Thymus (tissue), 11 donors: ENCODE measurements at regions not wholly inside any gene's neighbourhood (a gene's known extent, or its start where the extent isn't known, plus 50 kb on each side); places are given as distances from the start of the nearest gene placed in this dataset.
"Not testable (repeated sequence)": the region's sequence is repeated elsewhere in the genome, so short reads cannot be mapped to it uniquely, and the experiment has no call there.

Experiments
- DNase-seq, 9 donors: peaks; one replicate each; pipeline ENCODE4 v3.0.0-alpha.2; 2013; ENCODE audit warnings: low spot score in 9 of 9, low read depth in 6 of 9, missing footprints in 1 of 9
- H3K27ac ChIP-seq, 2 donors: one replicate each; pipeline ENCODE4 v1.5.1; 2013; ENCODE audit warnings: control low read depth in 1 of 2, low read depth in 1 of 2, low read length in 1 of 2, mild to moderate bottlenecking in 1 of 2, moderate library complexity in 1 of 2
- H3K27me3 ChIP-seq, 2 donors: one replicate each; pipeline ENCODE4 v1.5.1; 2013; ENCODE audit warnings: low read length in 1 of 2; ENCODE audit not compliant: control insufficient read depth in 2 of 2, insufficient read depth in 1 of 2
- H3K36me3 ChIP-seq, 2 donors: one replicate each; pipeline ENCODE4 v1.5.1; 2013; ENCODE audit warnings: low read length in 1 of 2, mild to moderate bottlenecking in 1 of 2, moderate library complexity in 1 of 2; ENCODE audit not compliant: control insufficient read depth in 2 of 2, insufficient read depth in 2 of 2
- H3K4me1 ChIP-seq, 2 donors: one replicate each; pipeline ENCODE4 v1.5.1; 2013; ENCODE audit warnings: low read length in 2 of 2; ENCODE audit not compliant: control insufficient read depth in 2 of 2, insufficient read depth in 2 of 2
- H3K4me3 ChIP-seq, 2 donors: one replicate each; pipeline ENCODE4 v1.5.1; 2013; ENCODE audit warnings: low read length in 2 of 2, control low read depth in 1 of 2, mild to moderate bottlenecking in 1 of 2
- H3K9me3 ChIP-seq, 2 donors: one replicate each; pipeline ENCODE4 v1.5.1; 2013; ENCODE audit warnings: low read length in 1 of 2, mild to moderate bottlenecking in 1 of 2; ENCODE audit not compliant: control insufficient read depth in 2 of 2, insufficient read depth in 1 of 2
- WGBS: extraction: QIAGEN DNeasy Blood & Tissue Kit; methylation state at CpG from one replicate; pipeline ENCODE4 v1.1.7; 2013; 5-methylcytosine and 5-hydroxymethylcytosine counted together
- donor health status: healthy.

GRCh38 chr4:188336891-188337290, 197.7 kb downstream of the TRIML1 start:
- Histone ChIP-seq H3K36me3 (no peaks in the 10 kb centered on the region), H3K9me3 (peaks cover 0 to 9% of the 10 kb centered on the region in 2 donors), H3K4me1 (no peaks in the 10 kb centered on the region), H3K27ac (no peak overlapping the region), H3K4me3 (no peak overlapping the region), H3K27me3 (no peaks in the 10 kb centered on the region)
- no peak for DNase-seq
- WGBS = 95% methylated on average over 23 of the region's 23 CpGs

GRCh38 chr4:188341428-188341827, 202.2 kb downstream of the TRIML1 start:
- Histone ChIP-seq H3K4me1 (no peaks in the 10 kb centered on the region), H3K27ac (no peak overlapping the region), H3K36me3 (no peaks in the 10 kb centered on the region), H3K27me3 (no peaks in the 10 kb centered on the region), H3K4me3 (no peak overlapping the region), H3K9me3 (peaks cover 0 to 8% of the 10 kb centered on the region in 2 donors)
- no peak for DNase-seq
- WGBS = 89% methylated on average over 7 of the region's 7 CpGs

GRCh38 chr4:188346171-188346809, 207.0 kb downstream of the TRIML1 start:
- Histone ChIP-seq H3K36me3 (no peaks in the 10 kb centered on the region), H3K27ac (no peak overlapping the region), H3K4me3 (no peak overlapping the region), H3K9me3 (peaks cover 0 to 8% of the 10 kb centered on the region in 2 donors), H3K27me3 (no peaks in the 10 kb centered on the region), H3K4me1 (no peaks in the 10 kb centered on the region)
- no peak for DNase-seq
- WGBS = 88% methylated on average over 9 of the region's 9 CpGs

DNA sequence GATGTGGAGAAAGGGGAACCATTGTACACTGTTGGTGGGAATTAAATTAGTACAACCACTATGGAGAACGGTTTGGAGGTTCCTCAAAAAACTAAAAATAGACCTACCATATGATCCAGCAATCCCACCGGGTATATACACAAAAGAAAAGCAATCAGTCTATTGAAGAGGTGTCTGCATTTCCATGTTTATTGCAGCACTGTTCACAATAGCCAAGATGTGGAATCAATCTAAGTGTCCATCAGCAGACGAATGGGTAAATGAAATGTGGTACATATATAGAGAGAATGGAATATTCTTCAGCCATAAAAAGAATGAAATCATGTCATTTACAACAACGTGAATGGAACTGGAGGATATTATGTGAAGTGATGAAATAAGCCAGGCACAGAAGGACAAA, 208.1 kb downstream of the TRIML1 start:
- H3K36me3 ChIP-seq = no peaks in the 10 kb centered on the region
- no peak overlapping the region for H3K27ac ChIP-seq
- no peak overlapping the region for H3K4me3 ChIP-seq
- H3K27me3 ChIP-seq = no peaks in the 10 kb centered on the region
- no peak for DNase-seq
- H3K4me1 ChIP-seq = no peaks in the 10 kb centered on the region
- WGBS = 66% methylated on average over 4 of the region's 4 CpGs
- peaks cover 0 to 6% of the 10 kb centered on the region in 2 donors for H3K9me3 ChIP-seq

GRCh38 chr4:188349569-188349968, 210.3 kb downstream of the TRIML1 start:
- H3K4me1 ChIP-seq, H3K9me3 ChIP-seq, H3K4me3 ChIP-seq, H3K27ac ChIP-seq, H3K36me3 ChIP-seq, H3K27me3 ChIP-seq, DNase-seq: not testable (repeated sequence)
- 94% methylated on average over 10 of the region's 10 CpGs for WGBS

- WGBS = 89% methylated on average over 1 of the region's 1 CpG
- Histone ChIP-seq H3K4me1 (no peaks in the 10 kb centered on the region), H3K36me3 (no peaks in the 10 kb centered on the region), H3K4me3 (no peak overlapping the region), H3K9me3 (peaks cover 2 to 8% of the 10 kb centered on the region in 2 donors), H3K27me3 (no peaks in the 10 kb centered on the region), H3K27ac (no peak overlapping the region)
- DNase-seq = no peak
Observed at GRCh38 chr4:188363196-188363595, 224.0 kb downstream of the TRIML1 start.

DNA sequence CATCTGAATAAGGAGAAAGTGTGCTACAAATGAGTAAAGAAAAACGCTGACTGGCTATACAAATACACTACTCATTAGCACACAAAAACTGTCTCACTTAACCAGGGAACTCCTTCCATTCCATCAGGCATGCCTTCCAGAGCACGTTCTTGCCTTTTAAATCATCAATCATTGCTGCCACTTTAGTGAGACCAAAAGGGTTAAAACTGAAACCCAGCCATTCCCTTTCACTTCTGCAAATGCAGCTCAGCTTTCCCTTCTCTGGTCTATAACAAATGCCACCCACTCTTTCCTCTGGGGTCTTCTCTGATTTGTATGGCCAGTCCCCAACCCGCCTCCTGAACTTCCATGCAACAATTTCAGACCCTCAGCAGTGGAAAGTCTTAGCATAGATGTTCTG, 231.5 kb downstream of the TRIML1 start:
- DNase-seq = no peak
- H3K36me3 ChIP-seq = no peaks in the 10 kb centered on the region
- no peak overlapping the region for H3K4me3 ChIP-seq
- no peak overlapping the region for H3K27ac ChIP-seq
- H3K27me3 ChIP-seq = no peaks in the 10 kb centered on the region
- 57% methylated on average over 3 of the region's 3 CpGs for WGBS
- H3K9me3 ChIP-seq = peaks cover 0 to 10% of the 10 kb centered on the region in 2 donors
- no peaks in the 10 kb centered on the region for H3K4me1 ChIP-seq

GRCh38 chr4:188372058-188372457, 232.8 kb downstream of the TRIML1 start:
- peaks cover 0 to 17% of the 10 kb centered on the region in 2 donors for H3K9me3 ChIP-seq
- DNase-seq = no peak
- WGBS = 93% methylated on average over 1 of the region's 1 CpG

GRCh38 chr4:188372829-188373228, 233.6 kb downstream of the TRIML1 start:
- DNase-seq = peak in 1 of 9 donors; percentile 2
- 84% methylated on average over 3 of the region's 3 CpGs for WGBS
- no peaks in the 10 kb centered on the region for H3K27me3 ChIP-seq
- no peaks in the 10 kb centered on the region for H3K36me3 ChIP-seq
- no peaks in the 10 kb centered on the region for H3K4me1 ChIP-seq
- no peak overlapping the region for H3K4me3 ChIP-seq
- no peak overlapping the region for H3K27ac ChIP-seq
- H3K9me3 ChIP-seq = peaks cover 0 to 19% of the 10 kb centered on the region in 2 donors

More at GRCh38 chr4:188372058-188372457, 232.8 kb downstream of the TRIML1 start:
- Histone ChIP-seq H3K27me3 (no peaks in the 10 kb centered on the region), H3K4me1 (no peaks in the 10 kb centered on the region), H3K27ac (no peak overlapping the region), H3K36me3 (no peaks in the 10 kb centered on the region), H3K4me3 (no peak overlapping the region)
